HEK293 (cell line): ENCODE measurements at regions not wholly inside any gene's neighbourhood (a gene's known extent, or its start where the extent isn't known, plus 50 kb on each side); places are given as distances from the start of the nearest gene placed in this dataset.

ENCODE experiments used
- CTCF ChIP-seq: fragments of 450-650 bp; formaldehyde crosslinking; IDR thresholded peaks from 2 replicates; pipeline ENCODE4 v1.5.1; 2016; ENCODE audit warnings: missing biosample characterization, missing genetic modification characterization
- KLF9 ChIP-seq: fragments of 450-650 bp; formaldehyde crosslinking; IDR thresholded peaks from 2 replicates; pipeline ENCODE4 v1.5.1; 2016; ENCODE audit warnings: missing biosample characterization, missing genetic modification characterization, low read depth
- SETDB1 ChIP-seq: IDR thresholded peaks from one replicate; pipeline ENCODE4 v1.6.1; 2017; ENCODE audit warnings: mild to moderate bottlenecking, low read length, moderate library complexity, mixed read lengths; ENCODE audit not compliant: insufficient read length
- ZFP37 ChIP-seq: fragments of 450-650 bp; formaldehyde crosslinking; IDR thresholded peaks from 2 replicates; pipeline ENCODE4 v1.5.1; 2016; ENCODE audit warnings: missing biosample characterization, missing genetic modification characterization
- ZNF16 ChIP-seq: fragments of 450-650 bp; formaldehyde crosslinking; IDR thresholded peaks from 2 replicates; pipeline ENCODE4 v1.5.1; 2016; ENCODE audit warnings: low read depth, missing biosample characterization, missing genetic modification characterization
- ZNF174 ChIP-seq: fragments of 450-650 bp; formaldehyde crosslinking; IDR thresholded peaks from 2 replicates; pipeline ENCODE4 v1.5.0; 2017; ENCODE audit warnings: missing biosample characterization, mild to moderate bottlenecking, missing genetic modification characterization
- ZNF311 ChIP-seq: fragments of 450-650 bp; formaldehyde crosslinking; IDR thresholded peaks from 2 replicates; pipeline ENCODE4 v1.5.1; 2017; ENCODE audit warnings: missing biosample characterization, missing genetic modification characterization, borderline replicate concordance
- ZNF423 ChIP-seq: fragments of 450-650 bp; formaldehyde crosslinking; IDR thresholded peaks from 2 replicates; pipeline ENCODE4 v1.5.1; 2016; ENCODE audit warnings: missing biosample characterization, missing genetic modification characterization
- ZNF513 ChIP-seq: fragments of 450-650 bp; IDR thresholded peaks from 2 replicates; pipeline ENCODE4 v1.5.1; 2018; ENCODE audit warnings: missing biosample characterization, missing genetic modification characterization
- TF ChIP-seq, protein P1 (sequence below): fragments of 450-650 bp; formaldehyde crosslinking; IDR thresholded peaks from 2 replicates; pipeline ENCODE4 v1.5.1; 2016; ENCODE audit warnings: missing biosample characterization, missing genetic modification characterization, low read depth

DNA sequence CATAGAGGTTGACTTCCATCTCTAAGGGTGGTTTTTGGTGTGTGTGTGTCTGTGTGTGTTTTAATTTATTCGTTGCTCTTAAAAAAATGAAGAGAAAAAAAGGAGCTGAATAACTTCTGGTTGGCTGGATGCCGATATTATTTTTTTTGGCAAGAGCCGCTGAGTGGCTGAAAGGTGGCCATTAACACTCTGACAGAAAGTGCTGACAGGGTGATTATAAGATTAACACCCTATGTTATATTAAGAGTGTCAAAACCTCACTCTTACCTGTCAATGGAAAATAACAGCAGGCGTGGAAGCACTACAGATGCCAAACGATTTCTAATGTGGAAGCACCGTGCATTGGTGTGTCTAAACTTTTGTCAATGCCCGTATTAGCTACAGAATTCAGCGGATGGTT, 622.5 kb downstream of the ANKRD50 start:
- TF ChIP-seq KLF9 (tag by site-specific recombination) (no peak), ZNF513 (tag by site-specific recombination) (no peak), ZFP37 (tag by site-specific recombination) (no peak), ZNF311 (tag by site-specific recombination) (no peak), CTCF (tag by site-specific recombination) (no peak), SETDB1 (no peak), ZNF16 (tag by site-specific recombination) (no peak), ZNF423 (tag by site-specific recombination) (no peak), ZNF174 (tag by site-specific recombination) (no peak)
- TF ChIP-seq, protein P1, sequence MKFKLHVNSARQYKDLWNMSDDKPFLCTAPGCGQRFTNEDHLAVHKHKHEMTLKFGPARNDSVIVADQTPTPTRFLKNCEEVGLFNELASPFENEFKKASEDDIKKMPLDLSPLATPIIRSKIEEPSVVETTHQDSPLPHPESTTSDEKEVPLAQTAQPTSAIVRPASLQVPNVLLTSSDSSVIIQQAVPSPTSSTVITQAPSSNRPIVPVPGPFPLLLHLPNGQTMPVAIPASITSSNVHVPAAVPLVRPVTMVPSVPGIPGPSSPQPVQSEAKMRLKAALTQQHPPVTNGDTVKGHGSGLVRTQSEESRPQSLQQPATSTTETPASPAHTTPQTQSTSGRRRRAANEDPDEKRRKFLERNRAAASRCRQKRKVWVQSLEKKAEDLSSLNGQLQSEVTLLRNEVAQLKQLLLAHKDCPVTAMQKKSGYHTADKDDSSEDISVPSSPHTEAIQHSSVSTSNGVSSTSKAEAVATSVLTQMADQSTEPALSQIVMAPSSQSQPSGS (tag by site-specific recombination) = no peak
